ENCODE measurements at regions not wholly inside any gene's neighbourhood (a gene's known extent, or its start where the extent isn't known, plus 50 kb on each side); places are given as distances from the start of the nearest gene placed in this dataset.

GRCh38 chr7:91759205-91759863 lies 121.2 kb downstream of the MTERF1 start:
- H3K4me3 ChIP-seq (ENCODE audit: low read depth, low read length) = no peak overlapping the region
- DNase-seq (ENCODE audit: low read depth) = peak; percentile 20
- TF ChIP-seq CTCF (IDR thresholded peaks at IDR 0.05; ENCODE audit: insufficient read depth, low read depth, low read length) = no peak

GRCh38 chr7:91767820-91768219 lies 112.7 kb downstream of the MTERF1 start:
- TF ChIP-seq CTCF (IDR thresholded peaks at IDR 0.05; ENCODE audit: insufficient read depth, low read depth, low read length) = no peak
- DNase-seq (ENCODE audit: low read depth) = no peak
- no peak overlapping the region for H3K4me3 ChIP-seq (ENCODE audit: low read depth, low read length)

- no peak for DNase-seq (ENCODE audit: low read depth)
- H3K4me3 ChIP-seq (ENCODE audit: low read depth, low read length) = no peak overlapping the region
- TF ChIP-seq CTCF (IDR thresholded peaks at IDR 0.05; ENCODE audit: insufficient read depth, low read depth, low read length) = no peak
Measured at GRCh38 chr7:91771394-91771793, 109.1 kb downstream of the MTERF1 start.

GRCh38 chr7:91771921-91772815 lies 108.3 kb downstream of the MTERF1 start:
- TF ChIP-seq CTCF (IDR thresholded peaks at IDR 0.05; ENCODE audit: insufficient read depth, low read depth, low read length) = no peak
- DNase-seq (ENCODE audit: low read depth) = no peak
- no peak overlapping the region for H3K4me3 ChIP-seq (ENCODE audit: low read depth, low read length)

- TF ChIP-seq CTCF (IDR thresholded peaks at IDR 0.05; ENCODE audit: insufficient read depth, low read depth, low read length) = no peak
- DNase-seq (ENCODE audit: low read depth) = no peak
- no peak overlapping the region for H3K4me3 ChIP-seq (ENCODE audit: low read depth, low read length)
Measured at GRCh38 chr7:91776171-91776570, 104.3 kb downstream of the MTERF1 start.

- no peak for TF ChIP-seq CTCF (IDR thresholded peaks at IDR 0.05; ENCODE audit: insufficient read depth, low read depth, low read length)
- no peak for DNase-seq (ENCODE audit: low read depth)
- H3K4me3 ChIP-seq (ENCODE audit: low read depth, low read length) = no peak overlapping the region
Measured at GRCh38 chr7:91777522-91777921, 103.0 kb downstream of the MTERF1 start.
